Left ventricle myocardium inferior (tissue), 1 donor: ENCODE measurements at regions not wholly inside any gene's neighbourhood (a gene's known extent, or its start where the extent isn't known, plus 50 kb on each side); places are given as distances from the start of the nearest gene placed in this dataset.

Experiments used
- DNase-seq: peaks from one replicate; pipeline ENCODE4 v3.0.0-alpha.2; 2020
- H3K27ac ChIP-seq: fragments of 200-600 bp; replicated peaks from 2 replicates; pipeline ENCODE4 v1.8.0; 2021
- H3K27me3 ChIP-seq: fragments of 200-600 bp; 2 replicates; pipeline ENCODE4 v1.8.0; 2021; ENCODE audit warnings: low read depth
- H3K36me3 ChIP-seq: fragments of 200-600 bp; 2 replicates; pipeline ENCODE4 v1.8.0; 2021
- H3K4me1 ChIP-seq: fragments of 200-600 bp; 2 replicates; pipeline ENCODE4 v1.8.0; 2021
- H3K4me3 ChIP-seq: fragments of 200-600 bp; 2 replicates; pipeline ENCODE4 v1.8.0; 2021; ENCODE audit warnings: mild to moderate bottlenecking, moderate library complexity
- H3K9me3 ChIP-seq: fragments of 200-600 bp; replicated peaks from 2 replicates; pipeline ENCODE4 v1.8.0; 2021
- CTCF ChIP-seq: fragments of 200-600 bp; IDR thresholded peaks from 2 replicates; pipeline ENCODE4 v1.8.0; 2021; ENCODE audit warnings: antibody characterized with exemption, mild to moderate bottlenecking, borderline replicate concordance
- intact Hi-C: fragments of 100-400 bp; cut with micrococcal nuclease; formaldehyde crosslinking; loops from one replicate; pipeline ENCODE4 v1.11.0; 2022
- donor health status: DM: no; HTN: yes; CAD: no; lungs with severe emphysema.

DNA sequence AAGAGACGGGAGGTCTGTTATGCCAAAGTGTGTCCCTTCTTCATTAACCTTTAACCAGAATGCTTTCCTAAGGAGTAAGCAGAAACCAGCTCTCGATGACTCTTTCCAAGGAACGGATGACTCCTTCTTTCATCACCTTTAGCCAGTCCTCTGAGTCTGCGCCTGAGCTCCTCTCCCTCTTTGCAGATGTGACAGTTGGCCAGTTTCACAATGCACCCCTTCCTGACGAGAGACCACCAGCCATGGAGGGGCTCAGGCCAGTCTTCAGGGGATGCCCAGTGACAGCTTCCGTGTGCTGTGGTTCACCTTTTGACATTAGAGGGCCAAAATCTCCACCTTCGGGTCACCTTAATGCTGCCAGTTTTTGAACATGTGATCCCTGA is 826.1 kb downstream of the TBC1D22A start:
- H3K36me3 ChIP-seq, result no peaks in the 10 kb centered on the region
- H3K27me3 ChIP-seq, result peaks cover 44% of the 10 kb centered on the region
- no peak overlapping the region for H3K27ac ChIP-seq
- peaks cover 14% of the 10 kb centered on the region for H3K9me3 ChIP-seq
- no peak for TF ChIP-seq CTCF
- H3K4me1 ChIP-seq, result no peaks in the 10 kb centered on the region
- intact Hi-C loops, result no loop called here
- DNase-seq, result no peak
- H3K4me3 ChIP-seq, result no peak overlapping the region

DNA sequence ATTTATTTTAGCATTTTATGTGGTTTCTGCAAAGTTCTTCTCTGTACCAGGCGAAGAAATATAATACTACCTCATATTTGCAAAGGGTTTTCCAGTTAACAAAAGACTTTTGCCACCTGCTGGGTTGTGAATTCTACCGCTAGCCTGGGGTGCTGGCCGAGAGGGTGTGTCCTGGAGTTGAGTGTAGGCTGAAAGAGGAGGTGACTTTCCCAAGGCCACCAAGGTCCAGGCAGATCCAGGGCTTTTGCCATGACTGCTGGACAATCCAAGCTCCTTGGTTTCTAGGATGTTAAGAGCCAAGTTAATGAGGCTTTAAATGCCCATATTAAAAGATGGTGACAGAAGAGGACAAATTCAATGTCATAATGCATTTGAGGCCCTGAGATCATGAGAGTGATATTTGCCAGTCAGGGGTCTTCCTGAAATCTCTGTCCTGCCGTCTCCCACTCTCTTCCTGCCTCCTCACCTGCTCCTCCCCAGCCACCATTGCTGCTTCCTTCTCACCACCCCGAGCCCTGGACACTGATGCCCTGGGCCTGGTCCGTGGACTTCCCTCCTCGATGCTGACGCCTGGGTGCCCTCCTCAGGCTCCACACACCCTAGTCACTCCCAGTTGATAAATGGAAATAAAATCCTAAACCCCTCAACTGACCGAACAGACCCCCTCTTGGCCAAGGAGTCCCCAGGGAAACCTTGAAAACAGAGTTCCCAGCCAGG is 825.6 kb downstream of the TBC1D22A start:
- no peaks in the 10 kb centered on the region for H3K36me3 ChIP-seq
- no peak overlapping the region for H3K4me3 ChIP-seq
- no peak for TF ChIP-seq CTCF
- no peak overlapping the region for H3K27ac ChIP-seq
- H3K9me3 ChIP-seq, result peaks cover 19% of the 10 kb centered on the region
- peaks cover 41% of the 10 kb centered on the region for H3K27me3 ChIP-seq
- intact Hi-C loops, result no loop called here
- DNase-seq, result no peak
- no peaks in the 10 kb centered on the region for H3K4me1 ChIP-seq

DNA sequence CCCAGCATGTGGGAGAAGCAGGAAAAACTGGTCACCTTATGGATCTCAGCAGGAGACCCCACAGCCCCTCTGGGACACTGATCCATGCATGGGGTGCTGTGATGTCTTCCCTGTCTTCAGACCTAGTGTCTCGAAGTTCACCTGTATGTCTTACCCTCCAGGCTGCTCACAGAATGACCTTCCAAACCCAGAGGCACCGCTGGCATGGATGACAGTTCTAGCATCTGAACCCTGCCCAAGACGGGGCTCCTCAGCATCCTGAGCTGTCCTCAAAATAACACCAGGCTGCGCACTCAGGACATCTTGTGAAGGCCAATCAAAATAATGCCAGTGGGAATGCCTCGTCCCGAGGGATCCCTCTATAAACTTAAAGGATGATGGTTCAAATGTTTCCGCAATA is 824.9 kb downstream of the TBC1D22A start:
- Histone ChIP-seq H3K36me3 (no peaks in the 10 kb centered on the region), H3K4me3 (no peak overlapping the region), H3K27me3 (peaks cover 41% of the 10 kb centered on the region), H3K27ac (no peak overlapping the region), H3K4me1 (no peaks in the 10 kb centered on the region), H3K9me3 (peaks cover 25% of the 10 kb centered on the region)
- no peak for TF ChIP-seq CTCF
- DNase-seq, result no peak
- intact Hi-C loops, result no loop called here

GRCh38 chr22:47586946-47587345 is 824.5 kb downstream of the TBC1D22A start:
- Histone ChIP-seq H3K36me3 (no peaks in the 10 kb centered on the region), H3K4me3 (no peak overlapping the region), H3K9me3 (peaks cover 29% of the 10 kb centered on the region), H3K27me3 (peaks cover 41% of the 10 kb centered on the region), H3K4me1 (no peaks in the 10 kb centered on the region), H3K27ac (no peak overlapping the region)
- no peak for TF ChIP-seq CTCF
- intact Hi-C loops, result no loop called here
- no peak for DNase-seq

DNA sequence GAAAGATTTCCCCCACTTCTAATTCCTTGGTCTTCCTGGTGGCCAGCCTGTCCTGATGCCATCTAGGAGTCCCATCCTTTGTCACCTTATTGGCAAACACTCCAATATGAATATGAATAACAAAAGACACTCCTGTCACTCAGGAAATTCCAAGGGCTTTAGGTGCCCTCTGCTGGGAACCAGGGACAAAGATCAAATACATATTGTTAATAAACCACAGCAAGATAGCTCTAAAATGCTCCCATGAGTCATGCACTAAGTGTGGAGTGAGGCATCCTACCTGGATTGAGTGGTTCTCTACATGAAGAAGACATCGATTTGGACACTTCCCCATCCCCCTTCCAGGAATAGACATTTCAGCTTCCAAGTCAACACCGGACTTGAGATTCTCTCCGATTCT is 823.6 kb downstream of the TBC1D22A start:
- DNase-seq, result no peak
- Histone ChIP-seq H3K4me3 (no peak overlapping the region), H3K27me3 (peaks cover 35% of the 10 kb centered on the region), H3K36me3 (no peaks in the 10 kb centered on the region), H3K4me1 (no peaks in the 10 kb centered on the region), H3K9me3 (peaks cover 29% of the 10 kb centered on the region), H3K27ac (no peak overlapping the region)
- no peak for TF ChIP-seq CTCF
- intact Hi-C loops, result no loop called here
